ENCODE measurements at regions not wholly inside any gene's neighbourhood (a gene's known extent, or its start where the extent isn't known, plus 50 kb on each side); places are given as distances from the start of the nearest gene placed in this dataset.
A peak's percentile ranks its signal among the peaks of the same experiment; 100 is the strongest.

DNA sequence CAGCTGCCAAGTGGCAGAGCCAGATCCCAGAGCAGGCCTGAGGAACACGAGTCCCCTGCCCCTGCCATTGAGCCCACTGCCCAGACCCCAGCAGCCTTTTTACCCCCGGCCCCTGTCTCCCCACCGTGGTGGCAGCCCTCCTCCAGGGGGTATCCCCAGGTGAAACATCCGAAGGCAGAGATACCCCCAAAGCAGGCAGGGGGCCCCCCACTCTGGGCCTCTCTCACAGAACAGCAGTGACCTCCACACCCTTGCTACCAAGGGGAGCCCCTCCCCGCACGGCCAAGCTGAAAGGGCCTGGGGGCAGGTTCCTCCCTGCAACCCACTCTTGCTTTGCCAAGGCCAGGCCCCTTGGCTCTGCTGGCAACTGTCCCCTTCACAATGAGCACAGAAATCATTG, 142.2 kb downstream of the ENGASE start:
- peaks cover 11% of the 10 kb centered on the region; the same call in 1 of the 2 replicates for H4K20me1 ChIP-seq
- no peak overlapping the region for H3K4me3 ChIP-seq
- no peak overlapping the region for H3K27ac ChIP-seq
- no peak overlapping the region for H3K9ac ChIP-seq
- H3K9me3 ChIP-seq: no peaks in the 10 kb centered on the region
- peaks cover 33% of the 10 kb centered on the region for H3K4me1 ChIP-seq
- no peak overlapping the region for H3K4me2 ChIP-seq
- peaks cover 51% of the 10 kb centered on the region for H3K27me3 ChIP-seq
- TF ChIP-seq Cebpa-rat (IDR thresholded peaks at IDR 0.05): no peak
- H3K36me3 ChIP-seq: no peaks in the 10 kb centered on the region

DNA sequence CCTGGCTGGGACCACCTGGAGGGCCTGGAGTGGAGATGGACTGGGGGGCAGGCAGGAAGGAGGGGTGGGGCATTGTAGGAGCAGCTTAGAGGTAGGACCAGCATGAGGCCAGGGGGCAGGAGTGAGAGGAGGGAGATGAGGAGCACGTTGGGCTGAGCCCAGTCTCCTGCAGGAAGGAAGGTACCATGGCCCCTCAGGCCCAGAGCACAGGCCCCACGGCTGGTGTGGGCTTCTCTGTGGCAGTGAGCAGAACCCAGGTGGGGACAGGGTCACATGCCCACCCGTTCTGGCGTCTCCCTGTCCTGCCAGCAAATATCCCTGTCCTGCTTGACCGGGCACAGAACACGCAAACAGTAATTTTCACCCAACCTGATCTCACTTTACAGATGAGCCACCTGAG, 141.8 kb downstream of the ENGASE start:
- H3K27me3 ChIP-seq: peaks cover 55% of the 10 kb centered on the region
- H3K4me3 ChIP-seq: no peak overlapping the region
- H3K4me2 ChIP-seq: no peak overlapping the region
- H3K27ac ChIP-seq: no peak overlapping the region
- no peaks in the 10 kb centered on the region for H3K36me3 ChIP-seq
- H4K20me1 ChIP-seq: peaks cover 13% of the 10 kb centered on the region; the same call in 1 of the 2 replicates
- no peak overlapping the region for H3K9ac ChIP-seq
- H3K4me1 ChIP-seq: peaks cover 34% of the 10 kb centered on the region
- H3K9me3 ChIP-seq: no peaks in the 10 kb centered on the region
- TF ChIP-seq Cebpa-rat (IDR thresholded peaks at IDR 0.05): no peak

DNA sequence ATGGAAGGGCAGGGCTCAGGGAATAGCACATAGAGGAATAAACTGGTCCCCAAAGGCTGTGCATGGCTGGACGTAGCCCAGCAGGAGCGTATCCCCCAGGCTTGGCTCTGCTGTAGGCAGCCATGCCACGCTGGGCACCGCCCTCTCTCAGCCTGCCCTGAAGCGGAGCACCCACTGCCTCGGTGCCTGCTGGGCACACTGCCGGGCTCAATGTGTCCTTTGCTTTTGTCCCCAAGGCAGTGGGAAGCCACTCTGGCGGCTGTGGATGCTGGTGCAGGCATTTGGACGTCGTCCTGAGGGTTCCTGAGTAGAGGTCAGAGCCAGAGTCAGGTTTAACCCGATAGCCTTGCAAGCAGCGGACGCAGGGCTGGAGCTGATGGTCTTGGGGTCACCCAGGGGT, 141.0 kb downstream of the ENGASE start:
- Histone ChIP-seq H3K9me3 (no peaks in the 10 kb centered on the region), H3K36me3 (no peaks in the 10 kb centered on the region), H3K4me3 (no peak overlapping the region), H3K4me1 (peaks cover 30% of the 10 kb centered on the region), H3K4me2 (peak overlapping the region; percentile 60; the same call in 1 of the 2 replicates), H3K27me3 (peaks cover 55% of the 10 kb centered on the region), H3K9ac (no peak overlapping the region), H3K27ac (no peak overlapping the region), H4K20me1 (peaks cover 20% of the 10 kb centered on the region; the same call in 1 of the 2 replicates)
- no peak for TF ChIP-seq Cebpa-rat (IDR thresholded peaks at IDR 0.05)

DNA sequence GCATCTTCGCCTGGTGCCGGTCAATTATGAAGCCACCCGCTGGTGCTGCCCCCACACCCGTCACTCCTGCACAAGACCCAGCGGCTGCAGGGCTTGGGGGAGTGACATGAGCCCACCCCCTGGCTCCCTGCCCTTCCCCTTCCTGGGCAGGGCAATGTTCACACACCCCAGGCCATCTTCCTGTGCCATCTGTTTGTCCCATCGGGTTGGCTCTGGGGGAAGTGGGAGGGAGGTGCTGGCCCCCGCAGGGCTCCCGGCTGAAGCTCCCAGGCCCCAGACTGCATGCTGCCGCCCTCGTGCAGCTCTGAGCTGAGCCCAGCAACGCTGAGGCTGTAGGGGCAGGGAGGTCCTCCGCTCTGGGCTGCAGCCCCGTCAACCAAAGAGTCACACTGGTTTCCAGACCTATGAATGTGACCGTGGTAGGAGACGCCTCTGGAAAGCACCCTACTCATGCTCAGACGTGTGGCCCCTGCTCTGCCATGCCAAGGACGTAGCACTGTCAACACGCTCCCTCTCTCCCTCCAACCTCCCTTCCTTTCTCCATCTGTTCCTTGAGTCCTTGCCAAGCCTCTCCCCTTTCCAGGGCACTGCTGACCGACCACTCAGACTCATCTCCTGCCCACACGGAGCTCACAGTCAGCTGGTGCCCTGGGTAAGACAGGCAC, 140.4 kb downstream of the ENGASE start:
- Histone ChIP-seq H3K9ac (no peak overlapping the region), H3K4me2 (peak overlapping the region; percentile 60), H3K4me1 (peaks cover 24% of the 10 kb centered on the region), H4K20me1 (peaks cover 22% of the 10 kb centered on the region; the same call in 1 of the 2 replicates), H3K4me3 (no peak overlapping the region), H3K36me3 (no peaks in the 10 kb centered on the region), H3K27ac (no peak overlapping the region), H3K27me3 (peaks cover 55% of the 10 kb centered on the region), H3K9me3 (no peaks in the 10 kb centered on the region)
- TF ChIP-seq Cebpa-rat (IDR thresholded peaks at IDR 0.05): no peak

DNA sequence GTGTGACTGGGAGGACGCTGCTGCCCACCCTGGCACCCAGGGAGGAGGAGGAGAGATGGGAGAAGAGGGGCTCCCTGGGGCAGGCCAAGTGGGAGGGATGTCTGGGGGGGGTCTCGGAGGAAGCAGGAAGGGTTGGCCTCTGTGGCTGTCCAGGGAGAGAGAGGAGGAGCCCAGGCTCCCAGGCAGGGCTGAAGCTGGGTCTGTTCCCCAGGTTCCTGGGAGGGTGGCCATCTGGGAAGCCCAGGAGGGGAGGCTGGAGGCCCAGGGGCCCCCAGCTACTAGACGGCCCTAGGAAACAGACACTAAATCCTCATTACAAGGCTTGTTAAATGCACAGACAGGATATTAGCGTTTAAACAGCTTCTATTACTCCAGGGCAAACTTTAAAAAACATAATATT, 139.8 kb downstream of the ENGASE start:
- peaks cover 22% of the 10 kb centered on the region; the same call in 1 of the 2 replicates for H4K20me1 ChIP-seq
- no peak overlapping the region for H3K27ac ChIP-seq
- H3K36me3 ChIP-seq: no peaks in the 10 kb centered on the region
- no peaks in the 10 kb centered on the region for H3K9me3 ChIP-seq
- no peak overlapping the region for H3K4me3 ChIP-seq
- peaks cover 23% of the 10 kb centered on the region for H3K4me1 ChIP-seq
- no peak overlapping the region for H3K9ac ChIP-seq
- peak overlapping the region; percentile 60; the same call in 1 of the 2 replicates for H3K4me2 ChIP-seq
- H3K27me3 ChIP-seq: peaks cover 60% of the 10 kb centered on the region
- TF ChIP-seq Cebpa-rat (IDR thresholded peaks at IDR 0.05): no peak

DNA sequence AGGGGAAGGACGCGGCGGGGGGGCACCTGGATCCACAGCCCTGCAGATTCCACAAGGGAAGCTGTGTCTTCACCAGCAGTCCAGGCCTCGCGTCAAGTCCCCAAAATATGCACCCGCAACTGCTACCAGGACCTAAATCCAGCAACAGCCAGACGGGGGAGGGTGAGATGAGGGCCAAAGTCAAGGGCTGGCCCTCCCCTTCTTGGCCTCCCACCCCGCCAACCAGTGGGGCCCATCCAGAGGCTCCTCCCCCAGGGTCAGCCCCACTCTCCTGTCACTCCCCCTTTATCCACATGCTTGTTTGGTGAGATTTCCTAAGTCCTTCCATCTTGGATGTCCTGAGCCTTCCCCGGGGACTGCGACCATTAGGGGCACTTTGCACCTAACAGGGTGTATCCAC, 138.7 kb downstream of the ENGASE start:
- Histone ChIP-seq H3K36me3 (no peaks in the 10 kb centered on the region), H4K20me1 (peaks cover 22% of the 10 kb centered on the region; the same call in 1 of the 2 replicates), H3K9me3 (no peaks in the 10 kb centered on the region), H3K4me1 (peaks cover 23% of the 10 kb centered on the region), H3K27ac (no peak overlapping the region), H3K4me2 (no peak overlapping the region), H3K9ac (no peak overlapping the region), H3K27me3 (peaks cover 71% of the 10 kb centered on the region), H3K4me3 (no peak overlapping the region)
- TF ChIP-seq Cebpa-rat (IDR thresholded peaks at IDR 0.05): no peak

DNA sequence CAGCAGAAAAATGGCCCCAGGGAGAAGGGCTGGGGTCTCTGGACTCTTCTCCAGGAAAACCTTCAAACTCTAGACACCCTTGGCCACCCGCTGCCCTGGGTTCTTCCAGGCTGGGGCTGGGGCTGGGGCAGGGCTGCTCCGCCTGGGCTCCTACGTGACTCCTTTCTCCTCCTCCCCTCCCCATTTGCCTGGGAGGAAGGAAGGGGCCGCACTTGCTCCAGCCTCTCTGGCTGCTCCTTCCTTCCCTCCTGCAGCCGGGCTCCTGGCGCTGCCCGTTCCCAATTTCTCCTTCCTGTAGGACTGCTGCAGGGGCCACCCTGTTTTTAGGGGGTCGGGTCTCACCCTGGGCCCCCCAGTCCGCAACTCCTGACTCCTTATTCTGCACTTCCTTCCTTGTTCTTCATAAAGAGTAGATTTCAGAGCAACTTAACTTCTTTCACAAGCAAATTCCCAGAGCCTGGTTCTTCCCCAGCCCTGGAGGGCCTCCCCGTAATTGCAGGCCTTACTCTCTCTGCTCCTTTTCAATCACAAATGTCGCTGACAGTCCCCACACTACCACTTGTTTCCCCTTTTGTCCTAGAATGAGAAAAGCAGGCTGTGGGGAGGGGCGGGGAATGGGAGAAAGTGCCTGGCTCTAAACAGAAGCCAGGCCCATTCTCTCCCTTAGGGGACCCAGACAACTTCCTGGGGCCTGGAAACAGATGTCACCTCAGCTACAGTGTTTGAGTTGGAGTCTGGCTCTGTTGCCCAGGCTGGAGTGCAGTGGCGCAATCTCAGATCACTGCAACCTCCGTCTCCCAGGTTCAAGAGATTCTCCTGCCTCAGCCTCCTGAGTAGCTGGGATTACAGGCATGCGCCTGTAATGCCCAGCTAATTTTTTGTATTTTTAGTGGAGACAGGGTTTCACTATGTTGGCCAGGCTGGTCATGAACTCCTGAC, 137.8 kb downstream of the ENGASE start:
- no peak overlapping the region for H3K27ac ChIP-seq
- peaks cover 23% of the 10 kb centered on the region for H3K4me1 ChIP-seq
- no peak overlapping the region for H3K9ac ChIP-seq
- peaks cover 22% of the 10 kb centered on the region; the same call in 1 of the 2 replicates for H4K20me1 ChIP-seq
- no peaks in the 10 kb centered on the region for H3K9me3 ChIP-seq
- H3K4me3 ChIP-seq: no peak overlapping the region
- H3K36me3 ChIP-seq: no peaks in the 10 kb centered on the region
- no peak for TF ChIP-seq Cebpa-rat (IDR thresholded peaks at IDR 0.05)
- H3K4me2 ChIP-seq: peak overlapping the region; percentile 42
- peaks cover 80% of the 10 kb centered on the region for H3K27me3 ChIP-seq

DNA sequence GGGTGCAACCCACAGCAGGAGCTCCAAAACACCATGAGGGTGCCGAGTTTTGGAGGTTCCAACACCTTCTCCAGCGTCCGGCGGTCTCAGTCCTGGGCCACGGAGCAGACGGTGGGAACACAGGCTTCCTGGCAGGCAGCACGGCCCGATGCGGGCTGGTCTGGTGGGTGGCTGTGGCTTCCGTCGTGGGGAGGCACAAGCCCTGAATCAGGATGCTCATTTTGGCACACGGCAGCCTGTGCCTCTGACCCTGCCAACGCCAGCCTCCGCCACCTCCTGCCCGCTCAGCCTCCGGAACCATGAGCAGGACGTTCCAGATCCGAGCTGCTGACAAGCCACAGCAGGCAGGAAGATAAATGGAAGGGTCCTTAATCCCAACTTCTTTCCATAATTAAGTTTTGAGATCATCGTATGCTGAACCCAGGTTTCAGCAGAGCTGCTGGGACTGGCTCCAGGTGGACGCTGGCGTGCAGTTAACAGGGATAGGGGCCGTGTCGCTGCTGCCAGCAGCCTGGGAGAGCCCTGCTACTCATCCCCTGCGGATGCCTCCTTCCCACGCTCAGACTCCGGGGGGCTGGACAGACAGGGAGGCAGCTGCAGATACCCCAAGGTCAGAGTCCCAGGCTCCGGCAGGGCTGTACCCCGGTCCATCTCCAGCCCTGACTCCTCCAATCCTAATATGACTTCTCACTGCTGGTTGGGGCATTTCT, 136.6 kb downstream of the ENGASE start:
- H3K27ac ChIP-seq: no peak overlapping the region
- no peak overlapping the region for H3K9ac ChIP-seq

DNA sequence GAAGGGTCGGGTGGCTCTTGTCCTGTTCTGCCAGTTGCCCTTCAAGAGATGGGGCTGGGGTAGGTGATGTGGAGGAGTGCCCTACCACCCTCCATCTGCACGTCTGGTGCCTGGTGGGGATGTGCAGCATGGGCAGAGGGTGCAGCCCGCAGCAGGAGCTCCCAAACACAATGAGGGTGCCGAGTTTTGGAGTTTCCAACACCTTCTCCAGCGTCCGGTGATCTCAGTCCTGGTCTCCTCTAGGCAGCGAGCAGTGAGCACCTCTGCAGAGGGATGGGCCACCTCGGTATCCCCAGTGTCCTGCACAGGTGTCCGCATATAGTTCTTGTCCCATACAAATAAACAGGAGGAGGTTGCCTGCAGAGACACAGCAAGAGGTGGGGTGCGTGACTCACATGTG, 136.0 kb downstream of the ENGASE start:
- Histone ChIP-seq H3K9me3 (no peaks in the 10 kb centered on the region), H3K27me3 (peaks cover 92% of the 10 kb centered on the region), H3K9ac (no peak overlapping the region), H3K27ac (no peak overlapping the region), H3K4me1 (peaks cover 21% of the 10 kb centered on the region), H3K4me3 (no peak overlapping the region), H3K36me3 (no peaks in the 10 kb centered on the region), H4K20me1 (peaks cover 11% of the 10 kb centered on the region; the same call in 1 of the 2 replicates), H3K4me2 (no peak overlapping the region)
- TF ChIP-seq Cebpa-rat (IDR thresholded peaks at IDR 0.05): no peak

More for the DNA sequence above, 136.6 kb downstream of the ENGASE start:
- Histone ChIP-seq H3K4me2 (no peak overlapping the region), H3K4me1 (peaks cover 23% of the 10 kb centered on the region), H4K20me1 (peaks cover 12% of the 10 kb centered on the region; the same call in 1 of the 2 replicates), H3K27me3 (peaks cover 90% of the 10 kb centered on the region), H3K4me3 (no peak overlapping the region), H3K36me3 (no peaks in the 10 kb centered on the region), H3K9me3 (no peaks in the 10 kb centered on the region)
- TF ChIP-seq Cebpa-rat (IDR thresholded peaks at IDR 0.05): no peak

Measured in BLaER1 (cell line).